ENCODE measurements at regions not wholly inside any gene's neighbourhood (a gene's known extent, or its start where the extent isn't known, plus 50 kb on each side); places are given as distances from the start of the nearest gene placed in this dataset.
"Not testable (repeated sequence)": the region's sequence is repeated elsewhere in the genome, so short reads cannot be mapped to it uniquely, and the experiment has no call there.

- H3K9ac ChIP-seq (ENCODE audit: low read depth, low read length); H3K9me3 ChIP-seq (ENCODE audit: control insufficient read depth, insufficient read depth, low read length); H3K4me1 ChIP-seq (ENCODE audit: insufficient read depth, low read length); H3K36me3 ChIP-seq (ENCODE audit: insufficient read depth, low read length): not testable (repeated sequence)
Observed at GRCh38 chr2:95676573-95676972, 84.8 kb downstream of the TRIM43 start.

- no peaks in the 10 kb centered on the region for H3K36me3 ChIP-seq (ENCODE audit: insufficient read depth, low read length)
- H3K4me1 ChIP-seq (ENCODE audit: insufficient read depth, low read length): peaks cover 3% of the 10 kb centered on the region; the same call in 1 of the 2 replicates
- H3K9me3 ChIP-seq (ENCODE audit: control insufficient read depth, insufficient read depth, low read length): no peaks in the 10 kb centered on the region
- no peak overlapping the region for H3K9ac ChIP-seq (ENCODE audit: low read depth, low read length)
Observed at GRCh38 chr2:95677346-95677745, 85.5 kb downstream of the TRIM43 start.

- H3K36me3 ChIP-seq (ENCODE audit: insufficient read depth, low read length); H3K9ac ChIP-seq (ENCODE audit: low read depth, low read length); H3K4me1 ChIP-seq (ENCODE audit: insufficient read depth, low read length); H3K9me3 ChIP-seq (ENCODE audit: control insufficient read depth, insufficient read depth, low read length): not testable (repeated sequence)
Observed at GRCh38 chr2:95677833-95678232, 86.0 kb downstream of the TRIM43 start.

GRCh38 chr2:95681158-95681557 is 89.4 kb downstream of the TRIM43 start:
- not testable (repeated sequence) for H3K4me1 ChIP-seq (ENCODE audit: insufficient read depth, low read length); H3K36me3 ChIP-seq (ENCODE audit: insufficient read depth, low read length)

DNA sequence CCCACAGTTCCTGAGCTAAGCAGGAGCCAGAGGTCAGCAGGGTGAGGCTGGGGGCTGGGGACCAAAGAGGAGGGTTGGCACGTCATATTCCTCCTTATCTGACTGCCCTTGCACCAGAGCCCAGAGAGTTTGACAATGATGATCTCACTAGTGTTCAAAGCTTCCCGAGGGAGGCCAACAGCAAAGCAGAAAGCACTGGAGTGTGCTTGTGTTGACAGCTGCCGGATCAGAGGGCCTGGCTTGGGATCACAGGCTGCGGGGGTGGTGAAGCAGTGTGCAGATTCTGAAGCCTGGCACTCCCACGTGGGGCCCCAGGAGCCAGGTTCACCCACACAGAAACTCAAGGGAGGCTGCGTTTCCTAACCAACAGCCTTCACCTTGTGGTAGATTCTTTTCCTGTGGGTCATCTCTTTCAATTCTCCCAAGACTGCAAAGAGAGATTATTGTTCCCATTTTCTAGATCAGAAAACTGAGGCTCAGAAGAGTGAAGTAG is 89.8 kb downstream of the TRIM43 start:
- H3K9me3 ChIP-seq (ENCODE audit: control insufficient read depth, insufficient read depth, low read length); H3K9ac ChIP-seq (ENCODE audit: low read depth, low read length); H3K4me1 ChIP-seq (ENCODE audit: insufficient read depth, low read length); H3K36me3 ChIP-seq (ENCODE audit: insufficient read depth, low read length): not testable (repeated sequence)

More at GRCh38 chr2:95681158-95681557, 89.4 kb downstream of the TRIM43 start:
- not testable (repeated sequence) for H3K9ac ChIP-seq (ENCODE audit: low read depth, low read length); H3K9me3 ChIP-seq (ENCODE audit: control insufficient read depth, insufficient read depth, low read length)

- H3K4me1 ChIP-seq (ENCODE audit: insufficient read depth, low read length); H3K9me3 ChIP-seq (ENCODE audit: control insufficient read depth, insufficient read depth, low read length); H3K36me3 ChIP-seq (ENCODE audit: insufficient read depth, low read length): not testable (repeated sequence)
- peak overlapping the region; percentile 67 for H3K9ac ChIP-seq (ENCODE audit: low read depth, low read length)
Observed at GRCh38 chr2:95682889-95683517, 91.2 kb downstream of the TRIM43 start.

DNA sequence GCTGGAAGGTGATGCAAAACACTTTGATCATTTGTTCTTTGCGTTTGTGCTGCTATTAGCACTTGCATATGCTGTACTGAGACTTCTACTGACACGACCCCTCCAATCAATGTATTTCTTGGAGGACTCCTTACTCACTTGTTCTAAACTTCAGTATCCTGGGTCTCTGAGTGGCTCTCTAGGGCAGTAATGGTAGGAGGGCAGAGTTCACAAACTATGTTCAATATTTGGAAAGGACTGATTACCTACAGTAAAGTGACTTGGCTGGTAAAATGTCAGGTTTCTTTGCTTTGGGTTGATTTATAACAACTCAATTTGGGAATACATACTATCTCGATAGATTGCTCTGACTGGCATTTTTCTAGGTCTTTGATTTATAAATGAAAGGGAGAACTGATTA is 93.7 kb downstream of the TRIM43 start:
- Histone ChIP-seq H3K36me3 (ENCODE audit: insufficient read depth, low read length) (no peaks in the 10 kb centered on the region), H3K4me1 (ENCODE audit: insufficient read depth, low read length) (peaks cover 8% of the 10 kb centered on the region), H3K9ac (ENCODE audit: low read depth, low read length) (no peak overlapping the region), H3K9me3 (ENCODE audit: control insufficient read depth, insufficient read depth, low read length) (no peaks in the 10 kb centered on the region)

DNA sequence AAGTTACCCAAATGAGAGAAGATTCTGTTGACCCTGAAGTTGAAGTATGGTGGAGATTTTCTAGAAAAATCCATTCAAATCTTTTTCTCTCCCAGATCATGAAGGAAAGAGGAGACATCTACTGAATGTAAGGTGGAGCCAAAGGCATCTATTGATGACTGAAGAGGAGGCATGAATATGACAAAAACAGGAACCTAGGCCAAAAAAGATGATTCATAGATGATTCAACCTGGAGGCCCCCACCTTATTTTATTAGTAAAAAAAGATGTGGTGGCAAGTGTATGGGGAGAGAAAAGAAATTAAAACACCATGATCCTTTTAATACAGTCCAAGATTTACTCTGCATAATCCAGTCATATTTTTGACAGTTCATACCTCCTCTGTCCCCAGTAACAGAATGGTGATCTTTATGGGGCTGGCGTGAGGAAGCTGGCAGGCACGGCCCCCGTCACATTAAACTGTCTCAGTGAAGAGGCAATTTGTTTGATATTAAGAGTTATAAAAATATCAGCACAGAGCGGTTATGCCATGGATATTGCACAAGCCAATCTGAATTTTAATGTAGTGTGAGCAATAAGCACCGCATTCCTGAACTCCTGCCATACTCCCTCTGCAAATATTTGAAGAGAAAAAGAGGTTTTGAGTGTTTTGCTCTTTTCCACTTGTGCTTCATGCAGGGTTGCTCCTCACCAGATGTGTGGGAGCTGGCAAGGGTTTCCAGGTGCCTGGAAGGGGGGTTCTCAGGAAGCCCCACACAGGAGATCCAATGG is 94.4 kb downstream of the TRIM43 start:
- H3K9me3 ChIP-seq (ENCODE audit: control insufficient read depth, insufficient read depth, low read length); H3K4me1 ChIP-seq (ENCODE audit: insufficient read depth, low read length); H3K36me3 ChIP-seq (ENCODE audit: insufficient read depth, low read length); H3K9ac ChIP-seq (ENCODE audit: low read depth, low read length): not testable (repeated sequence)

- H3K36me3 ChIP-seq (ENCODE audit: insufficient read depth, low read length); H3K9me3 ChIP-seq (ENCODE audit: control insufficient read depth, insufficient read depth, low read length); H3K4me1 ChIP-seq (ENCODE audit: insufficient read depth, low read length); H3K9ac ChIP-seq (ENCODE audit: low read depth, low read length): not testable (repeated sequence)
Observed at GRCh38 chr2:95687852-95688251, 96.1 kb downstream of the TRIM43 start.

- H3K36me3 ChIP-seq (ENCODE audit: insufficient read depth, low read length); H3K9ac ChIP-seq (ENCODE audit: low read depth, low read length); H3K4me1 ChIP-seq (ENCODE audit: insufficient read depth, low read length); H3K9me3 ChIP-seq (ENCODE audit: control insufficient read depth, insufficient read depth, low read length): not testable (repeated sequence)
Observed at GRCh38 chr2:95691210-95691609, 99.4 kb downstream of the TRIM43 start.

- not testable (repeated sequence) for H3K9ac ChIP-seq (ENCODE audit: low read depth, low read length); H3K4me1 ChIP-seq (ENCODE audit: insufficient read depth, low read length); H3K9me3 ChIP-seq (ENCODE audit: control insufficient read depth, insufficient read depth, low read length); H3K36me3 ChIP-seq (ENCODE audit: insufficient read depth, low read length)
Observed at GRCh38 chr2:95693071-95693846, 101.5 kb downstream of the TRIM43 start.

- H3K4me1 ChIP-seq (ENCODE audit: insufficient read depth, low read length): no peaks in the 10 kb centered on the region
Observed at GRCh38 chr2:95695613-95696012, 103.8 kb downstream of the TRIM43 start.

GRCh38 chr2:95698146-95698545 is 106.3 kb downstream of the TRIM43 start:
- Histone ChIP-seq H3K36me3 (ENCODE audit: insufficient read depth, low read length) (no peaks in the 10 kb centered on the region), H3K9ac (ENCODE audit: low read depth, low read length) (no peak overlapping the region), H3K4me1 (ENCODE audit: insufficient read depth, low read length) (no peaks in the 10 kb centered on the region), H3K9me3 (ENCODE audit: control insufficient read depth, insufficient read depth, low read length) (no peaks in the 10 kb centered on the region)

More at GRCh38 chr2:95695613-95696012, 103.8 kb downstream of the TRIM43 start:
- H3K9ac ChIP-seq (ENCODE audit: low read depth, low read length): no peak overlapping the region
- H3K9me3 ChIP-seq (ENCODE audit: control insufficient read depth, insufficient read depth, low read length): no peaks in the 10 kb centered on the region
- no peaks in the 10 kb centered on the region for H3K36me3 ChIP-seq (ENCODE audit: insufficient read depth, low read length)

DNA sequence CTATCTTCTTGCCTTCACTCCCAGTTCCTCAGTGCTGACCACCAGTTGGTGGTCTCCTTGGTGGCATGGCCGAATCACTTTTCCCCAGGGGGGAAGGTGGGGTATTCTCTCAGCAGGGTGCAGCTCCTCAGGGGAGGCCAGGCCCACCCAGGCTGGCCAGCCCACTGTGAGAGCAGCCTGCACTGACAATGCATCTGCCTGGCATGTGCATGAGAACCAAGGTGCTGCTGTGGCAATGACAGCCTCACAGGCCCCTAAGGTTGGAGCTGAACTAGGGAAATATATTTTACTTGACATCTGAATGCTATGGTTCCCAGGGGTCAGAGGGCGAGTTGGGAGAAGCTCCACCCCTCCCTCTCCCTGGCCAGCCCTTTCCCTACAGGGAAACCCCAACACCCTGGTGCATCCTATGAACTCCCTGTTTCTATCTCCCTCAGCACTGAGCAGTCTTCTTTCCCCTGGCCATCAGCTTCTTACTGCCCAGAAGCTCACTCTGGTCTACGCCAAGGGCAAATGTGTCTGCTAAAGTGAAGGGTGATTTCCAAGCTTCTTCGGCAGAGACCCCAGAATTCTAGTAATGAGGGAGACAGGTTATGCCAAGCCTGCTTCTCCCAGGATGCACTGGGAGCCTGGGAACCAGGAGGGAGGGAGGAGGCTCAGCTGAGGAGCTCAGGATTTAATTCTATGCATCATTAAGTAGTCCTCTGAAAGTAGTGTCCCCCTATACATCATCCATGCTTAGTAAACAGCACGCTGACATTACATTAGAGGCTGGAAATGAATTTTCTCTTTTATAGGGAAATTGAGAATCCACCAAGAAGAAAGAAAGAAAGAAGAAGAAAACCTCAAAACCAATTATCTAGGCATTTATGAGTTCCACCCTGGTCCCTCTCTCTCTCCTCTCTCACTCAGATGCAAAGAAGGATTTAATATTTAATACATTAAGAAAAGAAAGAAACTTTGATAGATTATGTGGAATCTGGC is 107.7 kb downstream of the TRIM43 start:
- not testable (repeated sequence) for H3K36me3 ChIP-seq (ENCODE audit: insufficient read depth, low read length); H3K9me3 ChIP-seq (ENCODE audit: control insufficient read depth, insufficient read depth, low read length); H3K4me1 ChIP-seq (ENCODE audit: insufficient read depth, low read length); H3K9ac ChIP-seq (ENCODE audit: low read depth, low read length)

All from ES-I3 (cell line).